ENCODE measurements at regions not wholly inside any gene's neighbourhood (a gene's known extent, or its start where the extent isn't known, plus 50 kb on each side); places are given as distances from the start of the nearest gene placed in this dataset.
"Not testable (repeated sequence)": the region's sequence is repeated elsewhere in the genome, so short reads cannot be mapped to it uniquely, and the experiment has no call there.

- DNase-seq (ENCODE audit: low read depth in 2 of 2) = no peak
These were observed 202.4 kb upstream of the GADL1 start for GRCh38 chr3:31096661-31097395.

- no peak for DNase-seq (ENCODE audit: low read depth in 2 of 2)
These were observed 206.1 kb upstream of the GADL1 start for GRCh38 chr3:31100519-31100918.

- not testable (repeated sequence) for DNase-seq (ENCODE audit: low read depth in 2 of 2)
These were observed 206.8 kb upstream of the GADL1 start for GRCh38 chr3:31101285-31101684.

- DNase-seq (ENCODE audit: low read depth in 2 of 2) = peak in 1 of 2 experiments; percentile 11
These were observed 207.9 kb upstream of the GADL1 start for GRCh38 chr3:31102196-31102879.

- no peak for DNase-seq (ENCODE audit: low read depth in 2 of 2)
These were observed 208.7 kb upstream of the GADL1 start for GRCh38 chr3:31103181-31103580.

GRCh38 chr3:31103623-31104180 lies 209.2 kb upstream of the GADL1 start:
- no peak for DNase-seq (ENCODE audit: low read depth in 2 of 2)

- no peak for DNase-seq (ENCODE audit: low read depth in 2 of 2)
These were observed 210.6 kb upstream of the GADL1 start for GRCh38 chr3:31105011-31105410.

GRCh38 chr3:31105438-31106077 lies 211.1 kb upstream of the GADL1 start:
- DNase-seq (ENCODE audit: low read depth in 2 of 2) = peak in 1 of 2 experiments; percentile 11

GRCh38 chr3:31106204-31106603 lies 211.7 kb upstream of the GADL1 start:
- no peak for DNase-seq (ENCODE audit: low read depth in 2 of 2)

- DNase-seq (ENCODE audit: low read depth in 2 of 2) = no peak
These were observed 212.5 kb upstream of the GADL1 start for GRCh38 chr3:31106912-31107311.

- no peak for DNase-seq (ENCODE audit: low read depth in 2 of 2)
These were observed 220.4 kb upstream of the GADL1 start for GRCh38 chr3:31114929-31115283.

- not testable (repeated sequence) for DNase-seq (ENCODE audit: low read depth in 2 of 2)
These were observed 221.1 kb upstream of the GADL1 start for GRCh38 chr3:31115531-31115930.

- DNase-seq (ENCODE audit: low read depth in 2 of 2) = no peak
These were observed 222.2 kb upstream of the GADL1 start for GRCh38 chr3:31116651-31117050.

- no peak for DNase-seq (ENCODE audit: low read depth in 2 of 2)
These were observed 223.4 kb upstream of the GADL1 start for GRCh38 chr3:31117854-31118253.

- no peak for DNase-seq (ENCODE audit: low read depth in 2 of 2)
These were observed 229.9 kb upstream of the GADL1 start for GRCh38 chr3:31124373-31124772.

GRCh38 chr3:31125413-31126020 lies 231.1 kb upstream of the GADL1 start:
- no peak for DNase-seq (ENCODE audit: low read depth in 2 of 2)

GRCh38 chr3:31129241-31129640 lies 234.8 kb upstream of the GADL1 start:
- DNase-seq (ENCODE audit: low read depth in 2 of 2) = no peak

GRCh38 chr3:31132132-31132769 lies 237.8 kb upstream of the GADL1 start:
- no peak for DNase-seq (ENCODE audit: low read depth in 2 of 2)

- no peak for DNase-seq (ENCODE audit: low read depth in 2 of 2)
These were observed 239.1 kb upstream of the GADL1 start for GRCh38 chr3:31133541-31133940.

GRCh38 chr3:31135546-31135945 lies 241.1 kb upstream of the GADL1 start:
- DNase-seq (ENCODE audit: low read depth in 2 of 2) = no peak

- DNase-seq (ENCODE audit: low read depth in 2 of 2) = no peak
These were observed 243.4 kb upstream of the GADL1 start for GRCh38 chr3:31137718-31138465.
